Mesodermal cell (in vitro differentiated cells): ENCODE measurements at regions not wholly inside any gene's neighbourhood (a gene's known extent, or its start where the extent isn't known, plus 50 kb on each side); places are given as distances from the start of the nearest gene placed in this dataset.

Experiments
- H3K27ac ChIP-seq: 2 replicates; pipeline ENCODE4 v1.7.0; 2013; ENCODE audit warnings: mild to moderate bottlenecking, low read depth, low read length, moderate library complexity; ENCODE audit not compliant: severe bottlenecking
- H3K36me3 ChIP-seq: 2 replicates; pipeline ENCODE4 v1.7.1; 2013; ENCODE audit warnings: mild to moderate bottlenecking, low read length, moderate library complexity; ENCODE audit not compliant: control insufficient read depth, insufficient read depth
- H3K4me1 ChIP-seq: one replicate; pipeline ENCODE4 v1.7.1; 2013; ENCODE audit warnings: mild to moderate bottlenecking, low read length; ENCODE audit not compliant: insufficient read depth, control insufficient read depth, poor library complexity, severe bottlenecking
- H3K4me3 ChIP-seq: 2 replicates; pipeline ENCODE4 v1.7.0; 2013; ENCODE audit warnings: low read length, control low read depth, mild to moderate bottlenecking; ENCODE audit not compliant: insufficient read depth, poor library complexity, severe bottlenecking; ENCODE audit errors: extremely low read depth
- H3K9me3 ChIP-seq: 2 replicates; pipeline ENCODE4 v1.7.1; 2013; ENCODE audit warnings: mild to moderate bottlenecking, low read length, moderate library complexity; ENCODE audit not compliant: control insufficient read depth
- WGBS, 2 experiments: methylation state at CpG; one replicate each; pipeline ENCODE4 v1.1.5; 2013; ENCODE audit warnings: missing lambda C conversion rate in 2 of 2; ENCODE audit not compliant: insufficient coverage in 2 of 2; 5-methylcytosine and 5-hydroxymethylcytosine counted together

DNA sequence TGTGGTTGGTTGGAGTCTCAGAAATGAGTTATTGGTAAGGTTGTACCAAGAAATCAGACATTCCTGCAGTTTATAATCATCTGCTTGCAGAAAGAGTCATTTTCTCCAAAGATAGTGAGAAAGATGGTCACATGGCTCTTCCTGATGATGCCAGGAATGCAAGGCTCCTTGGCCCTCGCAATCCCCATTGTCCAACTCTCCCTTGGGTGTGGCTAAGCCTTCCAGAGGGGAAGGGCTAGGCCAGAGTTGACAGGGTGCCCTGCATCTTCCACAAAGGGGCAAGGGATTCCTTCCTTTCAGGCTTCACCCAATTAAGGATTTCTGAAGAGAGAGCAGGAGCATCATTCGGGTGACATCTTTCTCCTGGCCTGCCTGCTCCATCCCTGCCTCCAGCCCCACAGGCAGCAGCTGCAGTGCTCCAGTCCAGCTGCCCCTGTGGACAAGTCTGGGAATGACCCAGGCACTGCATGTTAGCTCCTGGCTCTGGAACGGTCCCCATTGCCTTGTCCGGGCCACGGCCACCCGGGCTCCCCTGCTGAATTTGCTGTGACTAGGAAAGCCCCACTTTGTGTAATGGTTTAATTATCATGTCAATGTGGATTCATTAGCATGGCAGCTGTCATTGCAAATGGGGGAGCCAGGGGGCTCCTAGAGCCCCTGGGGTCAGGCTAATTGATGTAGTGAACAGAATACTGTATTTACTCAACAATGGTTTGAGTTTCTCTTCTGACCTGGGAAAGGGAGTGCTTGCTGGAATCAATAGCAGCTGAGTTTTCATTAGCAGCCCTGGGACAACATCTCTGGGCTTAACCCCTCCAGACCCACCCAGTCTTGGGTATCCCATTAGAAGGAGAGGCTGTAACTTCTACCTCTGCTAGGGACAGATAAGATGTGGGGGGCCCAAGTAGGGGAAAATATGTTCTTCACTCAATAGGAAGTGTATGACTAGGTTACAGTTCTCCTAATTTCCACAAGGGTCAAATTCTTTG lies 112.6 kb upstream of the TBX20 start:
- peaks cover 16% of the 10 kb centered on the region for H3K4me1 ChIP-seq
- 43 to 48% methylated on average over 5 to 6 of the region's 6 CpGs for WGBS, 2 experiments
- no peaks in the 10 kb centered on the region for H3K9me3 ChIP-seq
- no peak overlapping the region for H3K4me3 ChIP-seq
- no peak overlapping the region for H3K27ac ChIP-seq
- H3K36me3 ChIP-seq: no peaks in the 10 kb centered on the region

DNA sequence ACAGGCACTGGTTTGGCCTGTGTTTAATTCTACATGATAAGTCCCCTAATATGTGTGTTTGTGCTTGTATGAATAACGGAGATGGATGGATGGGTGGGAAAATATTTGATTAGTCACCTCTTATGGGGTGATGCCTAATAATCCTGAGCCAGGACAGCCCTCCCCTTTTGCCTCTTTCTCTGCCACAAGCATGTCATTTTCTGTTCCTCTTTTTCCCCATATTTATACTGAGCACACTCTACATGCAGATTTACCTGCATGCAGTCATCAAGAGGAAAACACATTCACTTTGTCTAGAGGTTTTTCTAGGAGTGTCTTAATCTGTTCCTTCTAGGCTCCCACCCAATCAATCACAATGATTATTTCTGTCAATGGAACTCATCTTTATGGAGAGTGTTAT lies 111.6 kb upstream of the TBX20 start:
- no peaks in the 10 kb centered on the region for H3K9me3 ChIP-seq
- no CpG with 5 or more reads among the region's 1 CpG for WGBS, 2 experiments
- H3K36me3 ChIP-seq: no peaks in the 10 kb centered on the region
- no peak overlapping the region for H3K27ac ChIP-seq
- H3K4me3 ChIP-seq: no peak overlapping the region
- peaks cover 16% of the 10 kb centered on the region for H3K4me1 ChIP-seq

DNA sequence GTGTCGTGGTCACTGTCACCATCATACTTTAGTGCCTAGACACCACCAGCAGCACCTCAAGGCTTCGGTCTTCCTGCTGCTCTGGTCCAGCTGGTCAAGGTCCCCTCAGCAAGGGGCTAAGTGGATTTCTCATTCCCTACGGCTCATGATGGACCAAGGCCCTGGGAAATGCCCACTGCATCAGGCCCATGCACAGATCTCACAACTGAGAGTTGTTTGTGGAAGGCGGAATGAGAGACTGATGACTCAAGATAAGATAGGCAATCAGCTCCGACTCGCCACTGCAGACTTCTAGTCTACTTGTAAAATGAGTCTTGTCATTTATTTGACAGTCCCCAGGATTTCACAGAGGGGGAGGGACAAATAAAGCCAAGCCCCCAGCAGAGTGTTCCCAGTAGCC lies 108.4 kb upstream of the TBX20 start:
- WGBS, 2 experiments: 84 to 85% methylated on average over 6 of the region's 6 CpGs
- Histone ChIP-seq H3K4me1 (peaks cover 16% of the 10 kb centered on the region), H3K36me3 (no peaks in the 10 kb centered on the region), H3K4me3 (no peak overlapping the region), H3K27ac (peak overlapping the region; percentile 54), H3K9me3 (no peaks in the 10 kb centered on the region)

DNA sequence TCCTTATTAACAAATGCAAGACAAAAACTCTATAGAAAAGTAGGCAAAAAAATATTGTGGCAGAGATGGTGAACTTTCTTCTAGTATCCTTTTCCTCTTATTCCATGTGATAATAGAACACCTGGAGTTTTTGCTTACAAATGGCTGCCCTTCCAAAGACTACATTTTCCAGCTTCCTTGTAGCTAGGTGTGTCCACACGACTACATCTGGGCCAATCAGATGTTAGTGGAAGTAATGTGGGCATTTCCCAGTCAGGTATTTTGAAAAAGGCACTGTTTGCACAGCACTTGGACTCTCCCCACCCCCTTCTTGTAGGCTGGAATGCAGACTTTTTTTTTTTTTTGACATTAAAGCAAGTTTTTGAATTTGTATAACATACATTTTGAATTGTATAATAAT lies 105.5 kb upstream of the TBX20 start:
- no peak overlapping the region for H3K27ac ChIP-seq
- H3K4me1 ChIP-seq: peaks cover 18% of the 10 kb centered on the region
- no peaks in the 10 kb centered on the region for H3K36me3 ChIP-seq
- 40% methylated on average over 1 of the region's 1 CpG; no CpG with 5 or more reads in 1 of the 2 experiments for WGBS, 2 experiments
- H3K4me3 ChIP-seq: no peak overlapping the region
- H3K9me3 ChIP-seq: no peaks in the 10 kb centered on the region

GRCh38 chr7:35356495-35356894 lies 102.6 kb upstream of the TBX20 start:
- 80% methylated on average over 4 of the region's 4 CpGs; no CpG with 5 or more reads in 1 of the 2 experiments for WGBS, 2 experiments
- no peaks in the 10 kb centered on the region for H3K9me3 ChIP-seq
- H3K4me1 ChIP-seq: peaks cover 6% of the 10 kb centered on the region
- H3K4me3 ChIP-seq: no peak overlapping the region
- no peaks in the 10 kb centered on the region for H3K36me3 ChIP-seq
- H3K27ac ChIP-seq: no peak overlapping the region

GRCh38 chr7:35355911-35356310 lies 102.0 kb upstream of the TBX20 start:
- H3K27ac ChIP-seq: no peak overlapping the region
- H3K4me3 ChIP-seq: no peak overlapping the region
- peaks cover 6% of the 10 kb centered on the region for H3K4me1 ChIP-seq
- 85 to 94% methylated on average over 4 to 5 of the region's 5 CpGs for WGBS, 2 experiments
- no peaks in the 10 kb centered on the region for H3K36me3 ChIP-seq
- no peaks in the 10 kb centered on the region for H3K9me3 ChIP-seq

GRCh38 chr7:35355199-35355598 lies 101.3 kb upstream of the TBX20 start:
- H3K4me1 ChIP-seq: peaks cover 6% of the 10 kb centered on the region
- no peaks in the 10 kb centered on the region for H3K9me3 ChIP-seq
- no peaks in the 10 kb centered on the region for H3K36me3 ChIP-seq
- H3K4me3 ChIP-seq: no peak overlapping the region
- WGBS, 2 experiments: 91 to 92% methylated on average over 2 of the region's 2 CpGs
- H3K27ac ChIP-seq: no peak overlapping the region

DNA sequence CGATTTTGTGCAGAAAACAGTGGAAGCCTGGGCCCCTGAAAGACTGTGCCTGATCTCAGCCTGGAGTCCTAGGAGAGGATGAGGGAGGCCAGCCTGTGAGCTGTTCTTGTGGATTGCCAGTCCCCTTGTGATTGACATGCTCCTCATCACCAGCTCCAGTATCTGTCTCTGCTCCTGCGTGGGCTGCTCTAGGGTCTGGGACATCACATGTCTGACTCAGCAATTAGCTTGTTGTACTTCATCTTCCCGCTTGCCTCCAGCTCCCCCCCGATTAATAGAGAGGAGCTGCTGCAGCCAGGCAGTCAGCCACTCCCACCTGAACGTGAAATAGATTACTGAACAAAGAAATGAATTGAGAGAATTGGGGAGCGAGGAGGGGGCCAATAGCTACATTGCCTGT lies 99.6 kb upstream of the TBX20 start:
- H3K27ac ChIP-seq: peak overlapping the region; percentile 38
- 66 to 86% methylated on average over 5 of the region's 6 CpGs for WGBS, 2 experiments
- no peaks in the 10 kb centered on the region for H3K9me3 ChIP-seq
- no peak overlapping the region for H3K4me3 ChIP-seq
- no peaks in the 10 kb centered on the region for H3K36me3 ChIP-seq
- H3K4me1 ChIP-seq: peaks cover 6% of the 10 kb centered on the region

- H3K9me3 ChIP-seq: no peaks in the 10 kb centered on the region
- H3K4me3 ChIP-seq: no peak overlapping the region
- H3K4me1 ChIP-seq: peaks cover 6% of the 10 kb centered on the region
- WGBS, 2 experiments: 100% methylated on average over 4 of the region's 4 CpGs; no CpG with 5 or more reads in 1 of the 2 experiments
- H3K27ac ChIP-seq: no peak overlapping the region
- H3K36me3 ChIP-seq: no peaks in the 10 kb centered on the region
These were observed 97.6 kb upstream of the TBX20 start for GRCh38 chr7:35351466-35351865.

- Histone ChIP-seq H3K4me3 (no peak overlapping the region), H3K27ac (peak overlapping the region; percentile 36), H3K9me3 (no peaks in the 10 kb centered on the region), H3K4me1 (no peaks in the 10 kb centered on the region), H3K36me3 (no peaks in the 10 kb centered on the region)
- WGBS, 2 experiments: 80 to 91% methylated on average over 7 of the region's 10 CpGs
These were observed 94.9 kb upstream of the TBX20 start for GRCh38 chr7:35348611-35349400.
